ENCODE measurements at regions not wholly inside any gene's neighbourhood (a gene's known extent, or its start where the extent isn't known, plus 50 kb on each side); places are given as distances from the start of the nearest gene placed in this dataset.

- TF ChIP-seq POLR2AphosphoS5 (IDR thresholded peaks at IDR 0.05; ENCODE audit: low read depth, low read length), result no peak
- no peak for TF ChIP-seq POLR2A (IDR thresholded peaks at IDR 0.05; ENCODE audit: low read depth, low read length)
These were observed 397.4 kb downstream of the RND3 start for GRCh38 chr2:150090031-150090430.
